Testis (tissue), 2 donors: ENCODE measurements at regions not wholly inside any gene's neighbourhood (a gene's known extent, or its start where the extent isn't known, plus 50 kb on each side); places are given as distances from the start of the nearest gene placed in this dataset.

ENCODE experiments used
- POLR2A ChIP-seq: fragments of 450-650 bp; IDR thresholded peaks from one replicate; pipeline ENCODE4 v1.6.1; 2017; ENCODE audit warnings: antibody characterized with exemption, mild to moderate bottlenecking, moderate library complexity
- TF ChIP-seq, protein P1 (sequence below), 3 experiments: fragments of 450-650 bp in 2 of 3; fragments of 200-600 bp in 1 of 3; sonication (generic) in 1 of 3; IDR thresholded peaks; one replicate each; pipeline ENCODE4 v1.5.1; 2016 to 2019; ENCODE audit warnings: antibody characterized with exemption in 3 of 3, mild to moderate bottlenecking in 2 of 3, moderate library complexity in 1 of 3

DNA sequence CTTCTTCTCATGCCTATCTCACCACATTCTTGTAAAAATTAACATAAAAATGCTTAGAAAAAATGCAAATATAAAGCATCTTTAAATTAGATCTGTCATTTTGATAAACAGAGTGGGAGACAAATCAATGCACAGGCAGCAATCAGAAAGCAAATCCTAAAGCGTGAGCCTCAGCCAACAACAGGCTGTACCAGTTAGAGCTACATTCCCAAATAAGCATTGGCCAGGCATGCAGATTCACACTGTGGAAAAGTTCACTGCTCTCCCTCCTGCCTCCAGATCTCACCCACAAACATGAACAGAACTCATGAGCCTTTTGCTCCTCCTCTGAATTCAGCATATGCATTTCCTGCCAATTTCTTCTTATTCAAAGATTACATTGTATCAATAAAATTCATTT, 115.2 kb upstream of the FAT3 start:
- TF ChIP-seq, protein P1, sequence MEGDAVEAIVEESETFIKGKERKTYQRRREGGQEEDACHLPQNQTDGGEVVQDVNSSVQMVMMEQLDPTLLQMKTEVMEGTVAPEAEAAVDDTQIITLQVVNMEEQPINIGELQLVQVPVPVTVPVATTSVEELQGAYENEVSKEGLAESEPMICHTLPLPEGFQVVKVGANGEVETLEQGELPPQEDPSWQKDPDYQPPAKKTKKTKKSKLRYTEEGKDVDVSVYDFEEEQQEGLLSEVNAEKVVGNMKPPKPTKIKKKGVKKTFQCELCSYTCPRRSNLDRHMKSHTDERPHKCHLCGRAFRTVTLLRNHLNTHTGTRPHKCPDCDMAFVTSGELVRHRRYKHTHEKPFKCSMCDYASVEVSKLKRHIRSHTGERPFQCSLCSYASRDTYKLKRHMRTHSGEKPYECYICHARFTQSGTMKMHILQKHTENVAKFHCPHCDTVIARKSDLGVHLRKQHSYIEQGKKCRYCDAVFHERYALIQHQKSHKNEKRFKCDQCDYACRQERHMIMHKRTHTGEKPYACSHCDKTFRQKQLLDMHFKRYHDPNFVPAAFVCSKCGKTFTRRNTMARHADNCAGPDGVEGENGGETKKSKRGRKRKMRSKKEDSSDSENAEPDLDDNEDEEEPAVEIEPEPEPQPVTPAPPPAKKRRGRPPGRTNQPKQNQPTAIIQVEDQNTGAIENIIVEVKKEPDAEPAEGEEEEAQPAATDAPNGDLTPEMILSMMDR (IDR thresholded peaks at IDR 0.05): no peak
- no peak for TF ChIP-seq POLR2A
